Activated CD4-positive, alpha-beta T cell treated with anti-CD3 and anti-CD28 coated beads, Interleukin-2, Interleukin-6, amounts not matched to agents 100 ng/mL and 50 ng/mL, durations not matched to agents 16 hours and 8 hours (primary cell): ENCODE measurements at regions not wholly inside any gene's neighbourhood (a gene's known extent, or its start where the extent isn't known, plus 50 kb on each side); places are given as distances from the start of the nearest gene placed in this dataset.

ENCODE experiments used
- DNase-seq: peaks from one replicate; pipeline ENCODE4 v3.0.0-alpha.2; 2020

GRCh38 chr2:149990965-149991364 is 403.4 kb upstream of the MMADHC start:
- DNase-seq: no peak

GRCh38 chr2:149989447-149990063 is 402.0 kb upstream of the MMADHC start:
- DNase-seq: no peak

- no peak for DNase-seq
These were observed 400.8 kb upstream of the MMADHC start for GRCh38 chr2:149988361-149988760.

DNA sequence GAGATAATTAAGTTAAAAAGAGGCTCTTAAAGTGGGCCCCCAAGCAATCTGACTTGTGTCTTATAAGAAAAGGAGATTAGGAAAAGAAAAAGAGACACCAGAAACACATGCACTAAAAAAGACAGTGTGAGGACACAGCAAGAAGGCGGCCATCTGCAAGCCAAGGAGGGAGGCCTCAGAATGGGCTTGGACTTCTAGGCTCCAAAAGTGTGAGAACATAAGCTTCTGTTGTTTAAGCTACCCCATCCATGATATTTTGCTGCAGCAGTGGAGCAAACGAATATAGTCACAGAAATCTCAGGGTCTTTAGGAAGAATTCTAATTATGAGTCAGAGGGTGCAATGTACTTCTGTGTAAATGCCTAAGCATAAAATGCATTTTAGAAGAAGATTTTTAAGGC is 399.3 kb upstream of the MMADHC start:
- DNase-seq: no peak

DNA sequence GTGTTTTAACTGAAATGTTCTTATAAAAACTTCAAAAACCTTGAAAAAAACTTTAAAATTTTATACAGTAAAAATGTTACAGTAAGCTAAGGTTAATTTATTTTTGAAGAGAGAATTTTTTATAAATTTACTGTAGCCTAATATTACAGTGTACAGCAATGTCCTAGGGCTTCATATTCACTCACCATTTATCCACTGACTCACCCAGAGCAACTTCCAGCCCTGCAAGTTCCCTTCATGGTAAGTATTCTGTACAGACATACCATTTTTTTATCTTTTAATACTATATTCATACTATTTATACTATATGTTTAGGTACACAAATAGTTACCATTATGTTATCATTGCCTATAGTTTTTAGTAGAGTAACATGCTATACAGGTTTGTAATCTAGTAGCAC is 396.7 kb upstream of the MMADHC start:
- no peak for DNase-seq

GRCh38 chr2:149972066-149972465 is 384.5 kb upstream of the MMADHC start:
- DNase-seq: no peak

GRCh38 chr2:149954981-149955600 is 367.5 kb upstream of the MMADHC start:
- no peak for DNase-seq

GRCh38 chr2:149953627-149954026 is 366.1 kb upstream of the MMADHC start:
- no peak for DNase-seq

DNA sequence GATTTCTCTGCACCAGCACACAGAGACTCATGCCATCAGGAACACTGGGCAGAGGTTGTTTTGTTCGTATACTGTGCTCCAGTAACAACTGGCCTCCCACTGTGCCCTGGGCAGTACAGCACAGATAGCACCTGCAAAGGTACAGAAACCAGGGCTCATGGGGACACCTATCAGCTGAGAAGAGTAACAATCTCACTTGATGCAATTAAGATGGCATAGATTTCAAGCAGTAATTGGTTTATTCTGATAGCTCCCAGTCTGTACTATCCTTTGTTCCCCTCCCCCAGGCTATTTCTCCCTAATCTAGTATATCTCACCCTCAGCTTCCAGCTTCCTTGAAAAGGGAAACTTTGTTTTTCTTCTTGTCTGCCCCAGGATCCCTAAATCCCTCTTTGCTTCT is 343.9 kb upstream of the MMADHC start:
- no peak for DNase-seq

GRCh38 chr2:149928011-149928410 is 340.4 kb upstream of the MMADHC start:
- DNase-seq: no peak

DNA sequence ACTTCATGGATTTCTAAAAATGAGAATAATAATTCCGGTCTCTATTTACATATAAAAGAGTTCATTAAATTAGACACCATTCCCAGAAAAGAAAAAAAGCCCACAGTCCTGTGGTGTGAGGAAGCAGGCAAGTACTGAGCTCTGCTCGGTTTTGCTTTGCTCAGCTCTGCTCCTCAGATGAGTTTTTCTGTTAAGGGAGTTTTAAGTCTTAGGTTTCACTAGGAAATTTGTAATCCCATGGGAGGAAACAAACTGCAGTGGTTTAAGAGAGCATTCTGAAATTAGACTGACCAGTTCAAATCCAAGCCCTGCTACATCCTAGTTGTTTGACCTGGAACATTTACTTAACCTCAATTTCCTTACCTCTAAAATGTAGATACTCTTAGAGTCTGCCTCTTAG is 338.6 kb upstream of the MMADHC start:
- no peak for DNase-seq

DNA sequence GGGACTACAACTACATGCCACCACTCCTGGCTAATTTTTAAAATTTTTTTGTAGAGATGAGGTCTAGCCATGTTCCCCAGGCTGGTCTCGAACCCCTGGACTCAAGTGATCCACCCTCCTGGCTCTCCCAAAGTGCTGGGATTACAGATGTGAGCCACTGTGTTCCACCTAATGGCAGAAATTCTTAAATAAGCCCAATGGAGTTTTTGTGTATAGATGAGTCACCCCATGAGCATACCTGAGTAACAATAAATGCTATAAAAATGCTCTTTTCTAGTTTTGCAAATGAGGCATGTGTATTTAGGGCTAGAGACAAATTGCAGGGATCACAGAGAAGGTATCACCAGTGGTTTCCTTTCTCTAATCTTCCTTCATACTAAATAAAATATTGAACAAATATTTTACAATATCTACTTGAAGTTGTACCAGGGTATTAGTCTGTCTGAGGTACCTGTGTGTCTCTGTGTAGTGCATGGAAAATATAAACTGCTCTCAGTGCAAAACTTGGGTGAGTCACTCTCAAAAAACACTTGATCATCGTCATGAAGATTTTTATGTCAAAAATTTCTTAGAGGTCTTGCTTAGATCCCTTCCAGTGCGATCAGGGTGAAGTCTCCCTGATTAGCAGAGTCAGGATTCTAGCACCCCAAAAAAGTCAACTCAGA is 337.1 kb upstream of the MMADHC start:
- DNase-seq: no peak

GRCh38 chr2:149924028-149924427 is 336.5 kb upstream of the MMADHC start:
- DNase-seq: no peak

- DNase-seq: no peak
These were observed 334.5 kb upstream of the MMADHC start for GRCh38 chr2:149921911-149922616.

GRCh38 chr2:149920389-149920788 is 332.8 kb upstream of the MMADHC start:
- no peak for DNase-seq

DNA sequence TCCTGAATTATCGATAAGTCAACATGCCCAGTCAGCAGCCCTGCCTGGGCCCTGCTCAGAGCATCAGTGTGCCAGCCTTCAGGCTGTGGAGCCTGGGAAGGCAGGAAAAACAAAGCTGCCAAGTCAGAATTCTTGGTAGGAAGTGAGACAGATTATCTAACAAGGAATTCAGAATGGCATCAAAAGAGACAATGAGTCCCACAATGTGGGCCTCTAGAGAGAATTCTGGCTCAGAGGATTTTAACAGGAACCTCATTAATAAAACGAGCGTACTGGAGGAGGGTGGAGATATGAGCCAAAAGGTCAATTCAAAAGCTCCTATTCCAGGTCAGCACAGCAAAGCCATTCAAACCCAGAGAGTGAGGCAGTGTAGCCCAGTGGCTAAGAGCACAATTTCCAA is 327.6 kb upstream of the MMADHC start:
- no peak for DNase-seq

- no peak for DNase-seq
These were observed 321.4 kb upstream of the MMADHC start for GRCh38 chr2:149908726-149909683.

GRCh38 chr2:149906886-149907285 is 319.3 kb upstream of the MMADHC start:
- DNase-seq: no peak

DNA sequence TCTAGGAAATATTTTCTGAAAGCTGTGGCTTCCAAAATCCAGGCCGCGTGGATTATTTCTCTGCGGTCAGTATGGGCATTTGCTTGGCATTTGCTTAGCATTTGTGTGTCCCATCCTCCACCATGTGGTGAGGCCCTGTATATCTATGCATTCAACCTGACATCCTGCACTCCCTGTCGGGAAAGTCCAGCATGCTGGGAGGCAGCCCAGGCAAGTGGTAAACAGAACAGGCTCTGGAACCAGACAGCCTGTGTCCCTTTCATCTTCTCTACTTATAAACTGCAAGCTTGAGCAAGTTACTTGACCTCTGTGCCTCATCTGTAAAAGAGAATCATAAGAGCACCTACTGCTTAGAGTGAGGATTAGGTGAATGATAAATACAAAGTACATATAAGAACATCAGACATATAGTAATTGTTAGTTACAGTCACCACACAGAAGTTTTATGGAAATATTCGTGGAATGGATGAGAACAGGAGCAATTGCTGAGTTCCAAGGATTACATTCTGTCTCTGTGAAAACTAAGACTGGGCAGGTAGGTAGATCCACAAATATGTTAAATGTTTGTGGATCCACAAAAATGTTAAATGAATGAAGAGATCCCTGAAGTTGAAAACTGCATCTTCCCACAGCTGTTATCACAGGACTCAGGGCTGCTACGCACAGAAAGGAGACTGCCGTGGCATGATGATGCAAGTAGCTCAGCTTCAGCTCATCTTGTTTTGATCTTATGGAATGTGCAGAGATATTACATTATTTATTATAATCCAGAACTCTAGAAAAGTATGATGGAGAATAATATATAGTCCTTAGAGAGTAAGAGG is 317.0 kb upstream of the MMADHC start:
- DNase-seq: no peak

GRCh38 chr2:149903626-149904025 is 316.1 kb upstream of the MMADHC start:
- DNase-seq: no peak

DNA sequence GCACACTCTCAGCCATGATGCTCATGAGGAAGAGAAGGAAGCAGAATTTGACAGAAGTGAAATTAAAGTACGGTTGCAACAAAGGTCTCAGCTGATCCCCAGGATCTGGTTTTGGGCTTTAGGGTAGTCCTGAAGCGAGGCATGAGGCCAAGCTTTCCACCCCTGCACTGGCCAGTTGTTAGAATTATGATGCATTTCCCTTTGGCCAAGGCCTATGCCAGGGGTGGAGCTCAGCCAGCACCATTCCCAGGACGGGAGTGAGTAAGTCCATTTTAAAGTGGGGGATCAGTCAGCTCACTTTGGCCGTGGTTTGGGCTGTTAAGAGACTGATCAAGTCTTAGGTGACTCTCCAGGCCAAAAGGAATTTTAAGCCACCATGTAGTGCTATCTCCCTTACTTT is 314.5 kb upstream of the MMADHC start:
- DNase-seq: no peak
